B cell (primary cell): ENCODE measurements at regions not wholly inside any gene's neighbourhood (a gene's known extent, or its start where the extent isn't known, plus 50 kb on each side); places are given as distances from the start of the nearest gene placed in this dataset.

ENCODE experiments used
- ATAC-seq: fragments of 200-7000 bp; cut with Tn5 transposase; one replicate; pipeline ENCODE4 v1.10.0; 2021; ENCODE audit warnings: low read depth, mild to moderate bottlenecking, moderate number of reproducible peaks, moderate library complexity
- CTCF ChIA-PET: fragments of 350-600 bp; sonication (Branson Sonifier 250); formaldehyde crosslinking; loops from one replicate; lab custom pipeline; 2021; ENCODE audit warnings: antibody characterized with exemption, inconsistent platforms; lab: Charles Lee
- POLR2A ChIA-PET: fragments of 350-600 bp; sonication (Branson Sonifier 250); formaldehyde crosslinking; loops from one replicate; lab custom pipeline; 2021; ENCODE audit warnings: antibody characterized with exemption; lab: Charles Lee
- DNase-seq: peaks from one replicate; pipeline ENCODE4 v3.0.0; 2013
- H2AFZ ChIP-seq: 2 replicates; pipeline ENCODE4 v1.6.1; 2012; ENCODE audit warnings: mild to moderate bottlenecking, low read depth, low read length; ENCODE audit not compliant: insufficient read depth, poor library complexity, severe bottlenecking
- H3K27ac ChIP-seq, 2 donors: 1 replicate in 1 of 2; 2 replicates in 1 of 2; pipeline ENCODE4 v1.5.1; 2012 to 2013; ENCODE audit warnings: low read length in 2 of 2, mild to moderate bottlenecking in 2 of 2, moderate library complexity in 1 of 2
- H3K27me3 ChIP-seq, 4 experiments: fragments of 200-600 bp in 1 of 4; sonication (generic) in 1 of 4; replicated peaks in 1 of 4; 1 replicate in 2 of 4; 2 replicates in 2 of 4; pipeline versions ENCODE4 v1.6.1 to v1.7.0; 2013 to 2016; ENCODE audit warnings: low read length in 3 of 4, mild to moderate bottlenecking in 2 of 4, mixed read lengths in 1 of 4, moderate library complexity in 1 of 4; ENCODE audit not compliant: insufficient read depth in 4 of 4, control insufficient read depth in 3 of 4; ENCODE audit errors: control extremely low read depth in 1 of 4
- H3K36me3 ChIP-seq, 2 experiments: replicated peaks in 1 of 2; 1 replicate in 1 of 2; 2 replicates in 1 of 2; pipeline versions ENCODE4 v1.6.1 to v1.7.1; 2013; ENCODE audit warnings: low read length in 1 of 2; ENCODE audit not compliant: insufficient read depth in 2 of 2, control insufficient read depth in 1 of 2; ENCODE audit errors: control extremely low read depth in 1 of 2, extremely low read depth in 1 of 2
- H3K4me1 ChIP-seq, 2 donors: fragments of 200-600 bp in 1 of 2; sonication (generic) in 1 of 2; 1 replicate in 1 of 2; 2 replicates in 1 of 2; pipeline versions ENCODE4 v1.5.1 to v1.6.1; 2013 to 2017; ENCODE audit warnings: low read length in 2 of 2; ENCODE audit not compliant: control insufficient read depth in 2 of 2, insufficient read depth in 2 of 2
- H3K4me2 ChIP-seq: replicated peaks from 2 replicates; pipeline ENCODE3; 2012; ENCODE audit warnings: mild to moderate bottlenecking, low read depth, low read length; ENCODE audit not compliant: poor library complexity, severe bottlenecking
- H3K4me3 ChIP-seq, 5 experiments: fragments of 200-600 bp in 1 of 5; sonication (generic) in 1 of 5; 1 replicate in 3 of 5; 2 replicates in 2 of 5; pipeline versions ENCODE4 v1.5.1 to v1.7.0; 2011 to 2016; ENCODE audit warnings: low read length in 4 of 5, mild to moderate bottlenecking in 4 of 5, low read depth in 2 of 5, control low read depth in 1 of 5, moderate library complexity in 1 of 5; ENCODE audit not compliant: insufficient read depth in 1 of 5; ENCODE audit errors: control extremely low read depth in 1 of 5, extremely low read depth in 1 of 5
- H3K79me2 ChIP-seq: fragments of 200-600 bp; sonication (generic); one replicate; pipeline ENCODE4 v1.6.0; 2016; ENCODE audit warnings: low read length; ENCODE audit not compliant: control insufficient read depth, insufficient read depth
- H3K9ac ChIP-seq: fragments of 200-600 bp; sonication (generic); 2 replicates; pipeline ENCODE4 v1.6.1; 2017; ENCODE audit warnings: mild to moderate bottlenecking, low read length, moderate library complexity
- H3K9me3 ChIP-seq, 3 donors: one replicate each; pipeline versions ENCODE4 v1.6.1 to v1.7.1; 2013; ENCODE audit warnings: low read length in 2 of 3; ENCODE audit not compliant: control insufficient read depth in 2 of 3, insufficient read depth in 1 of 3; ENCODE audit errors: control extremely low read depth in 1 of 3
- H4K20me1 ChIP-seq: 2 replicates; pipeline ENCODE4 v1.6.0; 2012; ENCODE audit warnings: mild to moderate bottlenecking, low read length; ENCODE audit not compliant: insufficient read depth, control insufficient read depth, poor library complexity, severe bottlenecking
- H3K27ac Mint-ChIP-seq: one replicate; pipeline ENCODE4 v1.8.0; 2021; ENCODE audit warnings: mixed read lengths
- H3K27me3 Mint-ChIP-seq: one replicate; pipeline ENCODE4 v1.8.0; 2021; ENCODE audit warnings: mixed read lengths
- H3K4me1 Mint-ChIP-seq: one replicate; pipeline ENCODE4 v1.8.0; 2021; ENCODE audit warnings: mixed read lengths
- H3K4me3 Mint-ChIP-seq: one replicate; pipeline ENCODE4 v1.8.0; 2021; ENCODE audit warnings: mixed read lengths
- H3K9me3 Mint-ChIP-seq: one replicate; pipeline ENCODE4 v1.8.0; 2022; ENCODE audit warnings: mixed read lengths; ENCODE audit not compliant: insufficient read depth
- CTCF ChIP-seq: fragments of 200-600 bp; IDR thresholded peaks from one replicate; pipeline ENCODE4 v1.8.0; 2022; ENCODE audit warnings: antibody characterized with exemption, mild to moderate bottlenecking
- EZH2 ChIP-seq: IDR thresholded peaks from 2 replicates; pipeline ENCODE4 v1.6.1; 2012; ENCODE audit warnings: borderline replicate concordance, low read depth, mild to moderate bottlenecking, moderate library complexity, low read length; ENCODE audit not compliant: insufficient read depth, poor library complexity, severe bottlenecking
- WGBS: methylation state at CpG from one replicate; pipeline ENCODE4 v1.1.5; 2013; ENCODE audit warnings: missing lambda C conversion rate; ENCODE audit not compliant: insufficient coverage; 5-methylcytosine and 5-hydroxymethylcytosine counted together
- intact Hi-C: fragments of 100-400 bp; cut with micrococcal nuclease; formaldehyde crosslinking; loops from one replicate; pipeline ENCODE4 v1.10.0; 2022

GRCh38 chr2:64757126-64757525 is 103.4 kb upstream of the SERTAD2 start:
- intact Hi-C loops, result no loop called here
- Histone ChIP-seq H3K27ac (no peak overlapping the region), H3K36me3 (no peaks in the 10 kb centered on the region), H3K27me3 (no peaks in the 10 kb centered on the region), H3K4me2 (no peak overlapping the region), H2AFZ (no peak overlapping the region), H3K79me2 (no peaks in the 10 kb centered on the region), H3K9ac (no peak overlapping the region), H3K9me3 (peaks cover 0 to 3% (median 1%) of the 10 kb centered on the region in 3 donors), H3K4me3 (no peak overlapping the region), H3K4me1 (peaks cover 1 to 2% of the 10 kb centered on the region in 2 donors), H4K20me1 (no peaks in the 10 kb centered on the region)
- DNase-seq, result no peak
- Mint-ChIP-seq H3K4me1 (peaks cover 4% of the 10 kb centered on the region), H3K4me3 (no peak overlapping the region), H3K9me3 (no peaks in the 10 kb centered on the region), H3K27me3 (no peaks in the 10 kb centered on the region), H3K27ac (no peak overlapping the region)
- ATAC-seq, result no peak
- ChIA-PET POLR2A (no interaction called here), CTCF (interaction anchor here (1.1 to 1.4 kb wide), 3 partner anchors 103 to 171 kb away, joined by 3 read pairs; partner anchors contain the start of gene SERTAD2)
- TF ChIP-seq CTCF (no peak), EZH2 (no peak)
- no CpG with 5 or more reads among the region's 2 CpGs for WGBS

- CTCF ChIA-PET, result interaction anchor here (0.8 to 1.3 kb wide), 5 partner anchors 12 to 114 kb away, joined by 3 to 4 read pairs (median 3); partner anchors contain the start of gene SERTAD2
- no peak overlapping the region for H3K9ac ChIP-seq
- H3K79me2 ChIP-seq, result no peaks in the 10 kb centered on the region
- no peaks in the 10 kb centered on the region for H3K27me3 Mint-ChIP-seq
- H3K4me3 Mint-ChIP-seq, result no peak overlapping the region
- no peak overlapping the region for H3K27ac Mint-ChIP-seq
- H3K9me3 Mint-ChIP-seq, result no peaks in the 10 kb centered on the region
- WGBS, result 100% methylated on average over 4 of the region's 5 CpGs
- no peaks in the 10 kb centered on the region for H3K27me3 ChIP-seq
- intact Hi-C loops, result loop anchor here (10.0 kb wide), 1 partner anchor 615 kb away; the partner anchor contains the start of gene PELI1
- ATAC-seq (no peak), DNase-seq (no peak)
- POLR2A ChIA-PET, result interaction anchor here (1.2 kb wide), 1 partner anchor 9 kb away, joined by 3 read pairs; no protein-coding TSS in a partner anchor
- no peak overlapping the region for H3K27ac ChIP-seq
- H3K4me1 Mint-ChIP-seq, result peaks cover 3% of the 10 kb centered on the region
- H4K20me1 ChIP-seq, result no peaks in the 10 kb centered on the region
- H2AFZ ChIP-seq, result no peak overlapping the region
- peaks cover 0 to 3% (median 1%) of the 10 kb centered on the region in 3 donors for H3K9me3 ChIP-seq
- no peaks in the 10 kb centered on the region for H3K4me1 ChIP-seq
- no peak overlapping the region for H3K4me2 ChIP-seq
- no peak overlapping the region for H3K4me3 ChIP-seq
- no peaks in the 10 kb centered on the region for H3K36me3 ChIP-seq
- no peak for TF ChIP-seq CTCF
- no peak for TF ChIP-seq EZH2
Observed at GRCh38 chr2:64760128-64760527, 106.4 kb upstream of the SERTAD2 start.
